CD4-positive, alpha-beta T cell treated with Interleukin-4 for 4 hours (primary cell): ENCODE measurements at regions not wholly inside any gene's neighbourhood (a gene's known extent, or its start where the extent isn't known, plus 50 kb on each side); places are given as distances from the start of the nearest gene placed in this dataset.
"Not testable (repeated sequence)": the region's sequence is repeated elsewhere in the genome, so short reads cannot be mapped to it uniquely, and the experiment has no call there.

Experiments
- DNase-seq: peaks from one replicate; pipeline ENCODE4 v3.0.0-alpha.2; 2020

- DNase-seq: no peak
These were observed 264.3 kb upstream of the ARHGEF26 start for GRCh38 chr3:153856932-153857331.

DNA sequence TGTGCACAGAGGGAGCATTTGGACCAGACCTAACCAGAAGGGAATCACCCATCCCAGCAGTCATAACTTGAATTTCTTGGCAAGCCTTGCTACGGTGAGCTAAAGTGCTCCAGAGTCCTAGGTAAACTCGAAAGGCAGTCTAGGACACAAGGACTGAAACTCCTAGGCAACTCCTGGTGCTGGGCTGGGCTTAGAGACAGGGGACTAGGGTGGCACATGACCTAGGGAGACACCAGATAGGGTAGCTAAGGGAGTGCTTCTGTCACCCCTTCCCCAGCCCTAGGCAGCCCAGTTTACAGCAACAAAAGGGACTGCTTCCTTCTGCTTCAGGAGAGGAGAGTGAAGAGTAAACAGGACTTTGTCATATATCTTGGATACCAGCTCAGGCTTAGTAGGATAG, 256.4 kb upstream of the ARHGEF26 start:
- DNase-seq: no peak

DNA sequence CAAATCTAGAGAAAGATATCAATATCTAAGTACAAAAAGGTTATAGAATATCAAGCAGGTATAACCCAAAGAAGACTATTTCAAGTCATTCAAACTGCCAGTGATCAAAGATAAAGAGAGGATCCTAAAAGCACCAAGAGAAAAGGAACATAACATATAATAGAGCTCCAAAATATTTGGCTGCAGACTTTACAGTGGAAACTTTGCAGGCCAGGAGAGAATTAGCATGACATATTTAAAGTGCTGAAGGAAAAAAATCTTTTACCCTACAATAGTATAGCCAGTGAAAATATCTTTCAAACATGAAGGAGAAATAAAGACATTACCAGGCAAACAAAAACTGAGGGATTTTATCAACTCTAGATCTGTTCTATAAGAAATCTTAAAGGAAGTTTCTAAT, 254.3 kb upstream of the ARHGEF26 start:
- DNase-seq: no peak

DNA sequence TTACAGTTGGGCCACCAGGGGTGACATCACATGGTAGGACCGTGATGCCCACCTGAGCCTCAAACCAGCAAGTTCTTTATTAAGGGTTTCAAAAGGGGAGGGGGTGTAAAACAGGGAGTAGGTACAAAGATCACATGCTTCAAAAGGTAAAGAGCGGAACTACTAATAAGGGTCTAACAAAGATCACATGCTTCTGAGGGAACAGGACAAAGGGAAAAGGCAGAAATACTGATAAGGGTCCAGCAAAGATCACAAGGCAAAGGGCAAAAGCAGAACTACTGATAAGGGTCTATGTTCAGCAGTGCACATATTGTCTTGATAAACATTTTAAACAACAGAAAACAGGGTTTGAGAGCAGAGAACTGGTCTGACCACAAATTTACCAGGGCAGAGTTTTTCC, 246.8 kb upstream of the ARHGEF26 start:
- not testable (repeated sequence) for DNase-seq

GRCh38 chr3:153880493-153880892, 240.7 kb upstream of the ARHGEF26 start:
- DNase-seq: no peak

GRCh38 chr3:153881201-153881600, 240.0 kb upstream of the ARHGEF26 start:
- no peak for DNase-seq

GRCh38 chr3:153885359-153885758, 235.8 kb upstream of the ARHGEF26 start:
- no peak for DNase-seq

GRCh38 chr3:153889905-153890334, 231.3 kb upstream of the ARHGEF26 start:
- DNase-seq: no peak

DNA sequence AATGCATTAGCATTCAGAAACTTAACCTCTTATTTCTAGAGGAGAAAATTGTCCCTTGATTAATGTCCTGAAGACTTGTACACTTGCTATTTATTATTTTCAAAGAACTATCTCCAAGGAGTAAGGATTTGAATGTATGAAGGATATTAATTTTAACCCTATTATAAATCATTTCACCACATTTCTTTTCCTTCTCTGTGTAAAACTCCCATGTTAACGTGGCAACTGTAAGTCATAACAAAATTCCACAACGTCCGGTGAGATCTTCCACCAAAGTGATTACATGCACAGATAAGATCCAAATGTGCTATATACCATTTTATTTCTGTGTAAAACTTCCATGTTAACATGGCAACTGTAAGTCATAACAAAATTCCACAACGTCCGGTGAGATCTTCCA, 229.1 kb upstream of the ARHGEF26 start:
- DNase-seq: no peak

DNA sequence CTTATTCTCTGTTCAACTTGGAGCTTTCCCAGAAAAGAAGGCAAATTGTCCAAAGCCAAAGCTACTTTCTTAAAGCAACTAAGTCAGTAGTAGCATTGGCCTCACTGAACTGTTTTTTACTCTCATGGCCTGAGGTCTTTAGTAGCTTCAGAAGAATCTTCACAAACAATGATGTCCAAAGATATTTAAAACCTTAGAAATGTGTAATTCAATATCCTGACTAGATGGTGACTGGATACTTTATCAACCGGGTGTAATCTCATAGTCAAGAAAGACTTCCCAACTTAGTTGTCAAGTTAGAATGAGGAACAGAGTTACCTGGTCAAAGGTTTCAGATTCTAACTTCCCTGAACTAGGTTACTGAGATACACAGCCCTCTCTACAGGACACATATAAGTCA, 226.3 kb upstream of the ARHGEF26 start:
- no peak for DNase-seq

GRCh38 chr3:153896197-153896596, 225.0 kb upstream of the ARHGEF26 start:
- DNase-seq: no peak

DNA sequence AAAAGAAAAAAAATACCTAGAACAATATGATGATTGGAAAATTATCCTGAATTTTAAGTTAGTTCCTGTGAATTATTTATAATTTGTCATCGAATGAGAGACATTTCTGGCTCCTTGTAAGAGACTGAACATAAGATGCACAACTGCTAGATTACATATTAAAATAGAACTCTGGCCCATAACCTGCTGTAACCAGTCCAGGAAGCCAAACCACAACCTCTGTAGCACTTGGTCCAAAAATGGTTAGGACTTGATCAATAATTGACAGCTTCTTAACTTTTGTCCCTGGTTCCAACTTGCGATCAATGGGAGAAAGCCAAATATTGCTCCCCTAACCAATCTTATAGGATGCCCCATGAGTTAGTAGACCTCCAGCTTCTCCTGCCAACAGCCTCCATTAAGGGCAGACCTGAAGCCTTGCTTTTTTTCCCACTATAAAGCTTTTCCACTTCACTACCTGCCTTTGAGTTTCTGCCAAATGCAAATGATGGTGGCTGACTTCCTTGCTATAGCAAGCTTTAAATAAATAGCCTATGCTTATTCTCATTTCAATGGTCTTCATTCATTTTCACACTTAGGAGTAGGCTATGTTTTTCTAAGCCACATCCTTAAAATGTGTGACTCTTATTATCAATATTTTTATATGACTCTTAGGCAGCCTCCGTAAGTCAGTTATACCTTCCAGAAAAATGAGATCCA, 224.0 kb upstream of the ARHGEF26 start:
- DNase-seq: no peak

GRCh38 chr3:153897842-153898241, 223.3 kb upstream of the ARHGEF26 start:
- DNase-seq: no peak

GRCh38 chr3:153901152-153901551, 220.0 kb upstream of the ARHGEF26 start:
- no peak for DNase-seq

DNA sequence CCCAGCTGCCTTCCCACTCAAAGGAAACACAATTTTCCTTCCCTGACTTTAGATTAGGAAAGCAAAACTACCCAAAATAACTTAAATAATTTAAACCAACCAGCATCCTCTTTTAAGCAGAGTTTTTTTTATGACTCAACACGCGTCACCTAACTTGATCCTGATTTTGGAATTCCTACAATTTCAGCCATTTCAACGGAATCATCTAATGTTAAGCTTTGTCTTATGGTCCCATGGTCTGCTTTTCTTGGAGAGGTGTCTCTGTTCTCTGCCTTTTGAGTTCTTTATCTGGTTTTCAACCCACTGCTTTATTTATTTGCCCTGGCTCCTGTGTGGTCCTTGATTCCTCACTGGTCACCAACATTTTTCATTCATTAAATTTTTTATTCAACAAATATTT, 219.2 kb upstream of the ARHGEF26 start:
- DNase-seq: no peak

GRCh38 chr3:153903430-153903829, 217.8 kb upstream of the ARHGEF26 start:
- no peak for DNase-seq

DNA sequence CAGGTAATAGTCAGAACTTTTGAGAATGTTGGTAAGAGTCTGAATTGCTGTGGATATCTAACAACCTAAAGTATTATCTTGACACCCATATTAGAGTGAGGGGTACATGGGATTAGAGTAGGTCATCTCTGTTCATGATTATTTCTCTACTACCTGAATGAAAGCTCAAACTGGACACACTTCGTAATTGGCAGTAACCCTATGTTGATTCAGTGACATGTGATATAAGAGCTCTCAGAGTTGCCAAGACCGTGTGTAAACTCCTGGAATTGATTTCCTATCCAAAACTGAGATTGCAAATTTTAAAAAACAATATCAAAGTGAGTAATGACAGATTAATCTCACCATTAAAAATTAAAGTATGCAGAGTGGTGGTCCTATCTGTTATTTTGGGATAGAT, 214.8 kb upstream of the ARHGEF26 start:
- DNase-seq: no peak

- DNase-seq: no peak
These were observed 210.8 kb upstream of the ARHGEF26 start for GRCh38 chr3:153910387-153910786.

GRCh38 chr3:153911116-153911515, 210.1 kb upstream of the ARHGEF26 start:
- no peak for DNase-seq

DNA sequence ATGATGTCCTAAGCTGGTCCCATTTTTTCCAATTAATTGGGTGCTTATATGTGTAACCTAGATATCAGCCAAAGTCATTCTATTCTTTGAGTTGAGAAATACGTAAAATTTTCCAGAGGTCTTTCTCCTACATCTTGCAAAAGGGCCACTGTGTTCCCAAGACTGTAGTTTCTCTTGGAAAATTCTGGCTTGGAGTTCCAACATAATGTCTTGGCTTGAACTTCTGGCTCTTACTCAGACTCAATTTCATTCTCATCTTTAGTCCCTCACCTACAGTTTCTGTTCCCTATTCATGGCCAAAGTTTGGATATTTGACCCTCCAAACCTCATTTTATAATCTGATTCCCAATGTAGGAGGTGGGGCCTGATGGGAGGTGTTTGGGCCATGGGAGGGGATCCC, 201.4 kb upstream of the ARHGEF26 start:
- no peak for DNase-seq

GRCh38 chr3:153921826-153922225, 199.4 kb upstream of the ARHGEF26 start:
- no peak for DNase-seq

DNA sequence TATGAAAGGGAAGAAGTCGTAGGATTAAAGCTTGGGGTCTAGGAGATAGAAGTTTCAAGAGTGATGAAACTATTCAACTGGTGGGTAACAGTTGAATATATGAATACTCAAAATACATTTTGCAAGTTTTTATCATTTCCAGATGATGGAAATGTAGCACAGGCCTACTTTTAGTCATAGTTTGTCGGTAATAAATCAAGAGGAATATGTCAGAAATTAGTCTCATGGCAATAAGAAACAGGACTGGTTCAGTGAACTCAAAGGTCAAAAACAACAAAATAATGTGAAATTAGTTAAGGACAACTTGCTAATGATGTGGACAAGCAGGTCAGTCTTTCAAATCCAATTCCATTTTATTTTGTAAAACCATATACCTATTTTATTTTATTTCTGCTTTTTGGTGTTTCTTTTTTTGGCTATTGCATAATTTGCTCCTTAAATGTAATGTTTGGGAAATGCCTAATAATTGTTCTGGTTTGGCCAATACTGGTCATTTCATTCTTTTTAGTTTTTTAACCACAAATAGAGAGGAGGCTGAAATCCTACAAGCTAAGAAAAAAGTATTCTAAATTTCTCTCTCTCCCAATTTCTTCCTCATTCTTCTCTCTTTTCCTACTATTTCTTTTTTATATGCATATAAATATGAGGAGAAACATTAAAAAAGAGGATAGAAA, 195.2 kb upstream of the ARHGEF26 start:
- DNase-seq: no peak

DNA sequence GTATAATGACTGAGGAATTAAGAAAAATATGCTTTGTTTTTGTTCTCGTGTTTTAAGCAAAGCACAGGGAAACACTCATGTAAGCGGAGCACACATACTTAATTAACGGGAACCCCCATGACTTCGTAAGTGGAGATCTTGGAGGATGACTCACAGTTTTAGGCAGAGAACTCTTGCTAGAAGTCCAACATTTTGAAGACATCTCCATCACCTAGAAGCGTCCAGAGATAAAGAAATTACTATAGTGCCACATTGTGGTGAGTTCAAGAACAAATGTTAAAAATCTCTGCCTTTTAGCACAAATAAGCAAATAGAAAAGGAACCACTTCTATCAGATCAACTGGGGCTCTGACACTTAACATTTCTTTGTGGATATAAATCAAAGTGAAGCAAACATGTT, 194.1 kb upstream of the ARHGEF26 start:
- no peak for DNase-seq

DNA sequence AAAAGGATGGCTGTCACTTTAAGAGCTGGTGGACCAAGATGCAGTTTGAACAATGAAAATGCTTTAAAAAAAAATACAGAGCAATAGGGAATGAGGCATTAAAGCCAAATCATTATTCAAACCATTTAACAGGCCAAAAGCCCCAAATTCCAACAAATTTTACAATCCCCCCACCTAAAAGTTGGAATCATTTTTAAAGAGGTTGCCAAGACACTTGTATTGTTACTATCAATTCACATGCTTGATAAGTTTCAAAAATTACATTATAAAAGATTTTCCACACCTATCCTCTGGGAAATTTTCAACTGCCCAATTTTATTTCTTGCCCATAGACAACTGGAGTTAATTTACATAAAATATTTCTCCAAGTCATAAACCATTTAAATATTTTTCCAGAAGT, 192.3 kb upstream of the ARHGEF26 start:
- no peak for DNase-seq

DNA sequence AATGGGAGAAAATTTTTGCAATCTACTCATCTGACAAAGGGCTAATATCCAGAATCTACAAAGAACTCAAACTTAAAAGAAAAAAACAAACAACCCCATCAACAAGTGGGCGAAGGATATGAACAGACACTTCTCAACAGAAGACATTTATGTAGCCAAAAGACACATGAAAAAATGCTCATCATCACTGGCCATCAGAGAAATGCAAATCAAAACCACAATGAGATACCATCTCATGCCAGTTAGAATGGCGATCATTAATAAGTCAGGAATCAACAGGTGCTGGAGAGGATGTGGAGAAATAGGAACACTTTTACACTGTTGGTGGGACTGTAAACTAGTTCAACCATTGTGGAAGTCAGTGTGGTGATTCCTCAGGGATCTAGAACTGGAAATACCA, 187.7 kb upstream of the ARHGEF26 start:
- not testable (repeated sequence) for DNase-seq
